B cell (primary cell): ENCODE measurements at regions not wholly inside any gene's neighbourhood (a gene's known extent, or its start where the extent isn't known, plus 50 kb on each side); places are given as distances from the start of the nearest gene placed in this dataset.

ENCODE experiments used
- CTCF ChIP-seq: fragments of 200-600 bp; IDR thresholded peaks from one replicate; pipeline ENCODE4 v1.8.0; 2022; ENCODE audit warnings: antibody characterized with exemption, mild to moderate bottlenecking
- EZH2 ChIP-seq: IDR thresholded peaks from 2 replicates; pipeline ENCODE4 v1.6.1; 2012; ENCODE audit warnings: borderline replicate concordance, low read depth, mild to moderate bottlenecking, moderate library complexity, low read length; ENCODE audit not compliant: insufficient read depth, poor library complexity, severe bottlenecking

- TF ChIP-seq CTCF (no peak), EZH2 (no peak)
These were observed 124.3 kb upstream of the TMEM170B start for GRCh38 chr6:11413117-11413687.
